SIG-M5 treated with dmso at 0.1 percent for 504 hours (cell line): ENCODE measurements at regions not wholly inside any gene's neighbourhood (a gene's known extent, or its start where the extent isn't known, plus 50 kb on each side); places are given as distances from the start of the nearest gene placed in this dataset.

Source experiments
- DNase-seq: peaks from one replicate; lab custom pipeline; 2025; ENCODE audit not compliant: unreplicated experiment; lab: John Stamatoyannopoulos, UW

DNA sequence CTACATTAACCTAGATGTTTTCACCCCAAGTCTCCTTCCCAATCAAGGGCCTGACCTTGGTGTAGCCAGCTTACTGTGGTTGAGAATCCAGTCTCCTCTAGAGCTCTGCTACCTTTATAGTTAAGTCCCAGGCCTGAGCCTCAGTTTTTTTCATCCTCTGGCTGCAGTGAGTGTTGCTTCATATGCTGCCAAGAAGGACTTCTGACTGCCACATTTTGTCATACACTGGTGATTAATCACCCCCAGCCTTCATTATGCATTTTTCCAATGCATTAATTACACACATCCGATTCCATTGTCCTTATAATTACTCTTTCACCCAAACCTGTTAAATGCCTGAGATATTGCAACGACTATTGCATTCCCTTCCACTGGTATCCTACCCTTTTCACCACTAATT, 66.3 kb upstream of the FGGY start:
- DNase-seq, result no peak

DNA sequence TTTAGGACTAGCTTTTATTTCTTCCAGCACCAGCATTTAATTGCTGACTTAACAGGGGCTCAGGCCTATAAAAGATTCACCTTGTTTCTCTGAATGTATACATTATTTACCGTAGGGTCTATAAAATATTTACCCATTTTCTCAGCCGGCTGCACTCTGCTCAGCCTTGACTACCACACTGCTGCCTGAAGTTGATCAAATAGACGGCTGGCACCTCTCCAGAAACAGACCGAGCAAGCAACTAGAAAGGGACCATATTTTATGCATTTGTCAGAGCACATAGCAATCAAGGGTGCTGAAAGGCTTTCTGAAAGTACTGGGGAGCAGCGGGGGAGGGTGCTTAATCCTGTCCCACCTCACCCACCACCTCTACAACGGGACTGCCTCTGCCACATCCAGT, 64.7 kb upstream of the FGGY start:
- no peak for DNase-seq

DNA sequence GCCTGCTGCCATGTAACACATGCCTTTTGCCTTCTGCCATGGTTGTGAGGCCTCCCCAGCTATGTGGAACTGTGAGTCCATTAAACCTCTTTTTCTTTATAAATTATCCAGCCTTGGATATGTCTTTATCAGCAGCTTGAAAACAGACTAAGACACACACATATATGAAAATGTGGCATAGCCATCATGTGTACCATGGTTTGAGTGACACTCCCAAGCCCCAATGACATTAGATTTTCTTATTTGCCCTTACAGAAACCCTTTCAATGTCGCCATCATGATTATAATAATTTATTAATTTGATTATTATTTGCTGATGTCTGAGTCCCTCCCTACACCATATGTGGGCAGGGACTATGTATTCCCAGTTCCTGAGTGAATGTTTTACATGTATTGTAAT, 63.5 kb upstream of the FGGY start:
- DNase-seq, result no peak

DNA sequence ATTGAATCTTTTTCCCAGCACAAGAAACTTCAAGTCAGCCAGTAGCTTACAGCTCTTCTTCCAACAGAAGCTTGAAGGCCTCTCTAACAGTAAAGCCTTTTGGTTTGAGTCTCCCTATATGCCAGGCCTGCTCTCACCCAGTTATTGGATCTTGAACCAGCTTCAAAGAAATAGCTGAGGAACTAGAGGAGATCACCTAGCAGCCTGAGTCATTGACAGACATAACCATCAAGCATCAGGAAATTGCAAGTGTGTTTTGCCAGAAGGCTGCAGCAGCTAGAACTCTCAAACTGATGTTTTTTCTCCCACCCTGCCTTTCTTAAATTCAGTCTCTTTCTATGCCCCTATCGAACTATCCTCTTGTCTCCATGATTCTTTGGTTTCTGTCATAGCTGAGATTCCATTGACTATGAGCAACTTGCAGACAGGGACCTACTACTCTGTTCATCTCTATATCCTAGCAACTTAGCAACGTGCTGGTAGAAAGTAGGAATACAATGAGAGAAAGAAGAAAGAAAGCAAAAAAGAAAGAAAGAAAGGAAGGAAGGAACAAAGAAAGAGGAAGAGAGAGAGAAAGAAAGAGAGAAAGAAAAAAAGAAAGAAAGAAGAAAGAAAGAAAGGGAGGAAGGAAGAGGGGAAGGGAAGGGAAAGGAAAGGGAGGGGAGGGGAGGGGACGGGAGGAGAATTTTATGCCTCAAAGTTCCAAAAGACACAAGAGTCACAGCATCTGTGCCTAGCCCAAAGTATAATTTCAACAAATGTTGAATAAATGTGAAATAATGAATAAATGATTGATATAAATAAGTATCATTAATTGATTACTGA, 60.0 kb upstream of the FGGY start:
- no peak for DNase-seq

DNA sequence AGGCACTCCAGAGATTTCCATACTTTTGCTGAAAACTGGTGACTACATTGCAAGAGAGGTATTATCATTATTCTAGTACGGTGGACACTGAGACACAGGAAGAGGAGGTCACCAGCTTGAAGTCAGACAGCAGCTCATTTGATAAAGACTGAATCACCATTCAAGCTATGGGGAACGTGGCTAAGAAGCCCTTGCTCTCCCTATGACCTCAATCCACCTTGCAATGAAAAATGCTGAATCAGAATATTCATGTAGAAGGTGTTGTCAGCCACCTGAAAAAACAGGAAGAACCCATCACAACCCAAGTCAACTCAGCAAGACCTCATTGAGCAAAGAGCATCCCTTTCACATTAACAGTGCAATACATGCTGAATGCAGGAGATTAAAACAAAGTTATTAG, 59.0 kb upstream of the FGGY start:
- DNase-seq, result no peak

DNA sequence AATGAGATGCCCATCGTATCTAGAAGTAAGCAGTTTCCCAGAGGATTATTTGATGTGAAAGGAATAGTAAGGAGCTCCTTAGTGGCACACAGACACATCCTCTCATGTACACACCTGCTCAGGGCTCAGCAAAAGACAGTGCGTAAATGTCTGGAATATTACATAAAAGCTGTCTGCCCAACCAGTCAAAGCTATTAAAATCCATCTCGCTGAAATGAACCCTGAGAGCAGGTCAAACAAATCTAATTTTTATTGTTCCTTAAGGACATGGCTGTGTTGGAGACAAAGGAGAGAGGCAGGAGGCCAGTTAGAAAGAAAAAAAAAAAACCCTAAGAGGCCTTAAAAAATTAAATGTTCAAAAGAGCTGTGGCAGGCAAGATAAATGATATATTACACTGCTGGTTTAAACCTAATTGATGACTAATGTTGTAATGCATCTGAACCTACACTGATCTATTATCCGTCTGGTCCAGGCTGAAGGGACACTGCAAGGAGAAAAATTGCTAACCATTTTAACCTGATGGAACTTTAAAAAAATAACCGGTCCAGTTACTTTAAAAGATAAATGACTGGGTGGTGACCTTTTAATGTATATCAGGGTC, 58.5 kb upstream of the FGGY start:
- no peak for DNase-seq

DNA sequence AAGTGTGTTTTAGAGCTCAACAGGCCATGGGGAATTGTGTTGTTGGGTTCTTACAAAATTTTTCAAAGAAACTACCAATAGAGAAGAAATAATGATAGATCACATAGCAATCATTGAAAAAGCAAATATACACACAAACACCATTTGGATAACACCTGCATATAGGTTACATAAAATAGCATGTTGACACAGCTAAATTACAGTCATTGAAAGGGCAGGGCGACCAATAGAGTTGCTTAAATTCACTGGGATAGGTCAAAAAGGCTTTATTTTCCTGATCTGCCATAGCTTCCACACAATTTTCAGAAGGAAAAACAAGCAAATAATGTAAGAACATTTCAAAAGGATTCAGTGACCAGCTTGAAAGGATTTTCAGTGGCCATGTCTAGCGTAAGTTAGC, 57.9 kb upstream of the FGGY start:
- no peak for DNase-seq

DNA sequence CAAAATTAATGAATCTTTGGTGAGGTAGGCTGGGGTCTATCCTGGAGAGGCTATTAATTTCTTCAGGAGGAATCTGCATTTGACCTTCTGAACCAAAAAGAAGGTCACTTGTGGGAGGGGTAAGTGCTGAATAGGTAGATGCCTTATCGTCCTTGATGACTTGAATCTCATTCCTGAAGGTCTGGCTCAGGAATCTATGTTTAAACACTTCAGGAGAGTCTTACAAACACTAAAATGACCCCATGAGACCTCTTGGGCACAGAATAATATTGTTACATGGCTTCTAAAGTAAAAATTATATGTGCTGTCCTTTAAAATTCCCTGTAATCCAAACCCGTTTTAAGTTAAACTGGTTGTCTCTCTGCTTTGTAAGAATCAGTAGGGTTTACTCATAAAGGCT, 55.0 kb upstream of the FGGY start:
- DNase-seq, result no peak

DNA sequence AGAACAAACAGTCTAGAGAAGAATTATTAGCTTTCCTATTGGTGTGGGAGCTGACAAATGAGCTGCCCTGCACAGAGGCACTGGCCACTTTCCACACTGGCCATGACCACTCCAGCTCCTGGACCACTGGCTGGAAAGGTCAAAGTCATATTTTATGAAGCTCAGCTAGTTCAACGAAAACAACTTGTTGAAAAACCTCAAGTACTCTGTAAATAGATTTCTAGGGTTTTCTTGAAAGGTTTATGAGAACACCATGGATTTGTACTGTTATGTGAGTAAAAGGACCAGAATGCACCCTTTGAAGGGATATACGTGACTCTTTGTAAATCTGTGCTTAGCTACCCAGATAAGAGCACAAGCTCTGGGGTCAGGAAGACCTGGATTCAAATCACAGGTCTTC, 54.5 kb upstream of the FGGY start:
- DNase-seq, result no peak

DNA sequence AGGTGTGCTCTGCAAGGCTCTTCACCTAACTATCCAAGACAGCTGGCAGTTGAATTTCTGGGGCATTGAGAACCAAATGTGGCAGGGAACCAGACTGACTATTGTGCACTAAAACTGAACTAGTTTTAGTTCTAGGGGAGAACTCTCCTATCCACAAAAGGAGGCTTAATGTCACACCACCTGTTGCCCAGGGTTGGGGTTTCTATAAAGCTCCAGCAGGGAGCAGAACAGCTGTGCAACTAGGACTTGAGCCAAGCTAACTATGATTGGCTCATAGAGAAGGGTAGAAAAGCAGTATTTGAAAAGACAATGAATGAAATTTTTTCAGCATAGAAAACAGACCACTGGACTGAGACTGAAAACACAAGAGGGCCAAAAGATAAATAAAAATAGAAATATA, 53.3 kb upstream of the FGGY start:
- DNase-seq, result no peak

DNA sequence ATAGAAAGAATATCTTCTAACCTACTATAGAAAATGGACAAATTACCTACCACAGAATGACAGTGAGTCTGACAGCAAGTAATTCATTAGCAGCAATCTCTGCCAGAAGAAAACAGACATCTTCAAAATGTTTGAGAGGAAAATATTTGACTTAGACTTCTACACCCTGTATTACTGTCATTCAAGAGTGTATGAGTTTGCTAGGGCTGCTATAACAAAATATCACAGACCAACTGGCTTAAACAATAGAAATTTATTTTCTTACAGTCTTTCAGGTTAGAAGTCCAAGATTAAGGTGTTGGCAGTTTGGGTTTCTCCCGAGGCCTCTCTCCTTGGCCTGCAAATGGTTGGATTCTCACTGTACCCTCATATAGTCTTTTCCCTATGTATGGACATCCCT, 52.9 kb upstream of the FGGY start:
- no peak for DNase-seq

DNA sequence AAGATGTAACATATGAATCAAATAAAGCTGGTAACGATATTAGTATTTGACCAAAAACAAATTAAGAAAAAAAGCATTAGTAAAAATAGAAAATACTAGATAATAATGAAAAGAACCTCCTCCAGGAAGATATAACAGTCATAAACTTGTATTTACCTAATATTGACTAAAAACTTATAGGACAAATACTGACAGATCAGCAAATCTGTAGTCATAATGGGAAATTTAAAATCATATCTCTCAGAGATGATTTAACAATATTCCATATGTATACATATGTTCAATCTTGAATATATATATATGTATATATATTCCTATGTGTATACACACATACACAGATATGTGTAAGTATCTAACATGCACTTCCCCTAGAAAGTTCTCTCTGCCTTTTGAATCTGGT, 52.0 kb upstream of the FGGY start:
- DNase-seq, result no peak
